H9 (cell line): ENCODE measurements at regions not wholly inside any gene's neighbourhood (a gene's known extent, or its start where the extent isn't known, plus 50 kb on each side); places are given as distances from the start of the nearest gene placed in this dataset.

Experiments
- DNase-seq: peaks from one replicate; pipeline ENCODE4 v3.0.0-alpha.2; 2017
- H2AFZ ChIP-seq: one replicate; pipeline ENCODE4 v1.6.1; 2013; ENCODE audit warnings: mild to moderate bottlenecking, low read length, control low read depth, moderate library complexity
- H2AK5ac ChIP-seq: 2 replicates; pipeline ENCODE4 v1.6.1; 2013; ENCODE audit warnings: low read length, control low read depth, mixed read lengths; ENCODE audit not compliant: insufficient read length
- H2BK120ac ChIP-seq: one replicate; pipeline ENCODE4 v1.6.1; 2013; ENCODE audit warnings: low read depth, mild to moderate bottlenecking, low read length, control low read depth, inconsistent platforms; ENCODE audit not compliant: poor library complexity, severe bottlenecking
- H2BK12ac ChIP-seq: 2 replicates; pipeline ENCODE4 v1.6.1; 2013; ENCODE audit warnings: low read length, control low read depth, mixed read lengths, low read depth; ENCODE audit not compliant: insufficient read length
- H2BK15ac ChIP-seq: 2 replicates; pipeline ENCODE4 v1.6.1; 2013; ENCODE audit warnings: low read depth, low read length, control low read depth
- H2BK20ac ChIP-seq: one replicate; pipeline ENCODE4 v1.6.1; 2013; ENCODE audit warnings: low read depth, mild to moderate bottlenecking, low read length, control low read depth, inconsistent platforms; ENCODE audit not compliant: poor library complexity, severe bottlenecking
- H2BK5ac ChIP-seq: 2 replicates; pipeline ENCODE4 v1.6.1; 2013; ENCODE audit warnings: low read length, control low read depth, mixed read lengths; ENCODE audit not compliant: insufficient read length
- H3K14ac ChIP-seq: 2 replicates; pipeline ENCODE4 v1.6.1; 2013; ENCODE audit warnings: low read length, control low read depth; ENCODE audit not compliant: insufficient read depth
- H3K18ac ChIP-seq: 2 replicates; pipeline ENCODE4 v1.6.1; 2013; ENCODE audit warnings: low read depth, mild to moderate bottlenecking, mixed read lengths, low read length, control low read depth; ENCODE audit not compliant: insufficient read length
- H3K23ac ChIP-seq: 2 replicates; pipeline ENCODE4 v1.6.1; 2013; ENCODE audit warnings: low read length, control low read depth, mixed read lengths, low read depth; ENCODE audit not compliant: insufficient read length
- H3K23me2 ChIP-seq: 2 replicates; pipeline ENCODE4 v1.6.1; 2013; ENCODE audit warnings: low read depth, mild to moderate bottlenecking, mixed read lengths, low read length, control low read depth; ENCODE audit not compliant: insufficient read length, poor library complexity, severe bottlenecking
- H3K27ac ChIP-seq: 2 replicates; pipeline ENCODE4 v1.5.1; 2013; ENCODE audit warnings: low read length, control low read depth, mixed read lengths, low read depth; ENCODE audit not compliant: insufficient read length
- H3K27me3 ChIP-seq: 2 replicates; pipeline ENCODE4 v1.6.1; 2013; ENCODE audit warnings: low read length, control low read depth, inconsistent platforms; ENCODE audit not compliant: insufficient read depth
- H3K4ac ChIP-seq: 2 replicates; pipeline ENCODE4 v1.6.1; 2013; ENCODE audit warnings: low read depth, mild to moderate bottlenecking, control low read depth, inconsistent platforms, low read length, moderate library complexity
- H3K4me1 ChIP-seq: 2 replicates; pipeline ENCODE4 v1.6.1; 2013; ENCODE audit warnings: low read length, control low read depth, inconsistent platforms; ENCODE audit not compliant: insufficient read depth
- H3K4me2 ChIP-seq: 2 replicates; pipeline ENCODE4 v1.6.1; 2013; ENCODE audit warnings: low read length, control low read depth, mixed read lengths; ENCODE audit not compliant: insufficient read length, insufficient read depth
- H3K56ac ChIP-seq: 2 replicates; pipeline ENCODE4 v1.6.1; 2013; ENCODE audit warnings: low read depth, mild to moderate bottlenecking, mixed read lengths, low read length, control low read depth; ENCODE audit not compliant: insufficient read length
- H3K79me1 ChIP-seq: 2 replicates; pipeline ENCODE4 v1.6.1; 2013; ENCODE audit warnings: low read depth, mild to moderate bottlenecking, moderate library complexity, low read length, control low read depth, inconsistent platforms; ENCODE audit not compliant: insufficient read depth, poor library complexity, severe bottlenecking
- H3K79me2 ChIP-seq: 2 replicates; pipeline ENCODE4 v1.6.1; 2013; ENCODE audit warnings: low read length, control low read depth, inconsistent platforms; ENCODE audit not compliant: insufficient read depth
- H3K9ac ChIP-seq: 2 replicates; pipeline ENCODE4 v1.6.1; 2013; ENCODE audit warnings: low read length, control low read depth, mixed read lengths; ENCODE audit not compliant: insufficient read length; ENCODE audit errors: extremely low read depth
- H3K9me3 ChIP-seq: one replicate; pipeline ENCODE4 v1.6.1; 2013; ENCODE audit warnings: low read depth, low read length, inconsistent platforms; ENCODE audit not compliant: control insufficient read depth
- H3T11ph ChIP-seq: one replicate; pipeline ENCODE4 v1.6.1; 2013; ENCODE audit warnings: mild to moderate bottlenecking, low read length, control low read depth, inconsistent platforms
- H4K20me1 ChIP-seq: one replicate; pipeline ENCODE4 v1.6.1; 2013; ENCODE audit not compliant: control insufficient read depth, insufficient read length, insufficient read depth
- H4K5ac ChIP-seq: 2 replicates; pipeline ENCODE4 v1.6.1; 2013; ENCODE audit warnings: low read depth, mild to moderate bottlenecking, mixed read lengths, low read length, control low read depth; ENCODE audit not compliant: insufficient read length
- H4K8ac ChIP-seq: replicated peaks from 2 replicates; pipeline ENCODE4 v1.6.1; 2013; ENCODE audit warnings: low read length, control low read depth, mixed read lengths, low read depth; ENCODE audit not compliant: insufficient read length
- H4K91ac ChIP-seq: 2 replicates; pipeline ENCODE4 v1.6.1; 2013; ENCODE audit warnings: low read depth, mild to moderate bottlenecking, moderate library complexity, mixed read lengths, low read length, control low read depth; ENCODE audit not compliant: insufficient read length
- H3K27ac Mint-ChIP-seq, 3 experiments: 2 replicates in 2 of 3; 3 replicates in 1 of 3; pipeline ENCODE4 v1.8.0; 2020 to 2021; ENCODE audit warnings: mixed read lengths in 3 of 3, mild to moderate bottlenecking in 1 of 3, moderate library complexity in 1 of 3
- H3K27me3 Mint-ChIP-seq: 2 replicates; pipeline ENCODE4 v1.8.0; 2021; ENCODE audit warnings: low read depth, mild to moderate bottlenecking, moderate library complexity, mixed read lengths
- H3K36me3 Mint-ChIP-seq, 3 experiments: 2 replicates in 2 of 3; 3 replicates in 1 of 3; pipeline ENCODE4 v1.8.0; 2020 to 2021; ENCODE audit warnings: low read depth in 3 of 3, mixed read lengths in 3 of 3; ENCODE audit not compliant: insufficient read depth in 1 of 3
- H3K4me1 Mint-ChIP-seq, 2 experiments: 2 replicates each; pipeline ENCODE4 v1.8.0; 2020; ENCODE audit warnings: mixed read lengths in 2 of 2
- H3K4me3 Mint-ChIP-seq, 2 experiments: 2 replicates in 1 of 2; 3 replicates in 1 of 2; pipeline ENCODE4 v1.8.0; 2020 to 2021; ENCODE audit warnings: mild to moderate bottlenecking in 2 of 2, mixed read lengths in 2 of 2, moderate library complexity in 1 of 2
- H3K9me3 Mint-ChIP-seq, 2 experiments: 2 replicates in 1 of 2; 3 replicates in 1 of 2; pipeline ENCODE4 v1.8.0; 2020; ENCODE audit warnings: mild to moderate bottlenecking in 2 of 2, mixed read lengths in 2 of 2, moderate library complexity in 1 of 2
- WGBS: extraction: QIAGEN DNeasy Blood & Tissue Kit; methylation state at CpG from one replicate; pipeline ENCODE4 v1.1.7; 2013; ENCODE audit warnings: missing lambda C conversion rate, low lambda C conversion rate, mixed read lengths; ENCODE audit not compliant: insufficient read length; ENCODE audit errors: extremely low coverage; 5-methylcytosine and 5-hydroxymethylcytosine counted together
- TF ChIP-seq, protein P1 (sequence below): fragments of 200-600 bp; sonication (generic); conservative IDR thresholded peaks from 3 replicates; pipeline ENCODE4 v1.8.0; 2021; ENCODE audit warnings: antibody characterized with exemption, mild to moderate bottlenecking

DNA sequence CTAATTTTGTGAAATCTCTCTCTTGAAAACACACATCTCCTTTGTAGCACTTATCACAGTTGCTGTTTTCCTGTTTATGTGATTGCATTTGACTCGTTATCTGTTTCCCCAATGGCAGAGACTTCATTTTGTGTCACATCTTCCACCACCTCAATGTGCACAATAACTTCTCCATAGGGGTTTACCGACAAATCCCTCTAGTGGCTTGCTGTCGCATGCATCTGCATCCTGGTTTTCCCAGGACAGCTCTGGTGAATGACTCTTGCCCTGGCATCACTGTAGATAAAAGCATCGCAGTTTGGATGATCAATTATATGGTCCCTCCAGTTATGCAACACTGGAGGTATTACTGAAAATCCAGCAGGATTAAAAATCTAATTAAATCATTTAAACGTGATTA, 206.5 kb upstream of the BTBD3 start:
- TF ChIP-seq, protein P1, sequence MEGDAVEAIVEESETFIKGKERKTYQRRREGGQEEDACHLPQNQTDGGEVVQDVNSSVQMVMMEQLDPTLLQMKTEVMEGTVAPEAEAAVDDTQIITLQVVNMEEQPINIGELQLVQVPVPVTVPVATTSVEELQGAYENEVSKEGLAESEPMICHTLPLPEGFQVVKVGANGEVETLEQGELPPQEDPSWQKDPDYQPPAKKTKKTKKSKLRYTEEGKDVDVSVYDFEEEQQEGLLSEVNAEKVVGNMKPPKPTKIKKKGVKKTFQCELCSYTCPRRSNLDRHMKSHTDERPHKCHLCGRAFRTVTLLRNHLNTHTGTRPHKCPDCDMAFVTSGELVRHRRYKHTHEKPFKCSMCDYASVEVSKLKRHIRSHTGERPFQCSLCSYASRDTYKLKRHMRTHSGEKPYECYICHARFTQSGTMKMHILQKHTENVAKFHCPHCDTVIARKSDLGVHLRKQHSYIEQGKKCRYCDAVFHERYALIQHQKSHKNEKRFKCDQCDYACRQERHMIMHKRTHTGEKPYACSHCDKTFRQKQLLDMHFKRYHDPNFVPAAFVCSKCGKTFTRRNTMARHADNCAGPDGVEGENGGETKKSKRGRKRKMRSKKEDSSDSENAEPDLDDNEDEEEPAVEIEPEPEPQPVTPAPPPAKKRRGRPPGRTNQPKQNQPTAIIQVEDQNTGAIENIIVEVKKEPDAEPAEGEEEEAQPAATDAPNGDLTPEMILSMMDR, result peak; percentile 45; the same call in 2 of the 3 replicates
- Histone ChIP-seq H3K14ac (no peak overlapping the region), H3K4ac (no peak overlapping the region), H2BK20ac (no peak overlapping the region), H3K27me3 (no peaks in the 10 kb centered on the region), H4K5ac (no peak overlapping the region), H3K4me1 (no peaks in the 10 kb centered on the region), H4K20me1 (no peaks in the 10 kb centered on the region), H2BK5ac (no peak overlapping the region), H3K56ac (no peak overlapping the region), H3K23ac (no peak overlapping the region), H3K9me3 (no peaks in the 10 kb centered on the region), H3K18ac (no peak overlapping the region), H2BK12ac (no peak overlapping the region), H2BK15ac (no peak overlapping the region), H3K27ac (no peak overlapping the region), H4K91ac (no peak overlapping the region), H2BK120ac (no peak overlapping the region), H3T11ph (no peak overlapping the region), H3K23me2 (no peaks in the 10 kb centered on the region), H2AFZ (no peak overlapping the region), H3K9ac (no peak overlapping the region), H3K79me1 (no peaks in the 10 kb centered on the region), H4K8ac (no peak overlapping the region), H3K79me2 (no peaks in the 10 kb centered on the region), H2AK5ac (no peak overlapping the region), H3K4me2 (no peak overlapping the region)
- no peaks in the 10 kb centered on the region; the same call in 1 of the 2 replicates for H3K27me3 Mint-ChIP-seq
- H3K4me1 Mint-ChIP-seq, result peaks cover 8 to 15% of the 10 kb centered on the region in 2 experiments
- DNase-seq, result no peak
- peaks cover 0 to 6% (median 6%) of the 10 kb centered on the region in 3 experiments; a peak in 3 of 7 replicates for H3K36me3 Mint-ChIP-seq
- no CpG with 5 or more reads among the region's 5 CpGs for WGBS
- H3K27ac Mint-ChIP-seq, result no peak overlapping the region
- H3K9me3 Mint-ChIP-seq, result peaks cover 7 to 9% of the 10 kb centered on the region in 2 experiments; a peak in 4 of 5 replicates
- H3K4me3 Mint-ChIP-seq, result no peak overlapping the region
